Loucy (cell line): ENCODE measurements at regions not wholly inside any gene's neighbourhood (a gene's known extent, or its start where the extent isn't known, plus 50 kb on each side); places are given as distances from the start of the nearest gene placed in this dataset.

ENCODE experiments used
- H2AFZ ChIP-seq: fragments of 200-600 bp; sonication (generic); 2 replicates; pipeline ENCODE4 v1.6.0; 2016; ENCODE audit warnings: antibody characterized with exemption, mild to moderate bottlenecking, low read length, moderate library complexity
- H3F3A ChIP-seq: fragments of 200-600 bp; 2 replicates; pipeline ENCODE4 v1.6.0; 2016; ENCODE audit warnings: antibody characterized with exemption, low read depth, mild to moderate bottlenecking
- H3K27me3 ChIP-seq: fragments of 200-600 bp; sonication (generic); 2 replicates; pipeline ENCODE4 v1.6.1; 2014; ENCODE audit warnings: low read length, mild to moderate bottlenecking; ENCODE audit not compliant: insufficient read depth, poor library complexity, severe bottlenecking
- H3K36me3 ChIP-seq: fragments of 200-600 bp; sonication (generic); 2 replicates; pipeline ENCODE4 v1.6.1; 2016; ENCODE audit warnings: low read length; ENCODE audit not compliant: insufficient read depth
- H3K4me1 ChIP-seq: fragments of 200-600 bp; sonication (generic); 2 replicates; pipeline ENCODE4 v1.5.1; 2014; ENCODE audit warnings: low read length, mild to moderate bottlenecking; ENCODE audit not compliant: insufficient read depth, poor library complexity, severe bottlenecking
- H3K4me2 ChIP-seq: fragments of 200-600 bp; sonication (generic); 2 replicates; pipeline ENCODE4 v1.6.0; 2014; ENCODE audit warnings: antibody characterized with exemption, low read length, low read depth, mild to moderate bottlenecking; ENCODE audit not compliant: poor library complexity, severe bottlenecking
- H3K4me3 ChIP-seq: fragments of 200-600 bp; sonication (generic); 2 replicates; pipeline ENCODE4 v1.5.1; 2014; ENCODE audit warnings: low read length, mild to moderate bottlenecking, mixed read lengths; ENCODE audit not compliant: poor library complexity, severe bottlenecking
- H3K79me2 ChIP-seq: fragments of 200-600 bp; sonication (generic); 2 replicates; pipeline ENCODE4 v1.6.1; 2014; ENCODE audit warnings: low read length; ENCODE audit not compliant: insufficient read depth
- H3K9ac ChIP-seq: fragments of 200-600 bp; sonication (generic); 2 replicates; pipeline ENCODE4 v1.6.0; 2014; ENCODE audit warnings: mild to moderate bottlenecking, low read depth, low read length, moderate library complexity; ENCODE audit not compliant: poor library complexity, severe bottlenecking
- H3K9me2 ChIP-seq: fragments of 200-600 bp; sonication (generic); replicated peaks from 2 replicates; pipeline ENCODE4 v1.6.1; 2016; ENCODE audit warnings: low read depth, low read length, mixed read lengths
- H3K9me3 ChIP-seq: fragments of 200-600 bp; sonication (generic); 2 replicates; pipeline ENCODE4 v1.6.1; 2014; ENCODE audit warnings: mild to moderate bottlenecking, antibody characterized with exemption, low read length, low read depth; ENCODE audit not compliant: insufficient read depth
- H4K20me1 ChIP-seq: fragments of 200-600 bp; sonication (generic); 2 replicates; pipeline ENCODE4 v1.6.0; 2014; ENCODE audit warnings: antibody characterized with exemption, low read length, mild to moderate bottlenecking; ENCODE audit not compliant: insufficient read depth, poor library complexity, severe bottlenecking
- CTCF ChIP-seq: fragments of 200-600 bp; sonication (generic); conservative IDR thresholded peaks from 2 replicates; pipeline ENCODE4 v1.5.1; 2014; ENCODE audit warnings: mild to moderate bottlenecking, antibody characterized with exemption, low read length
- EZH2phosphoT487 ChIP-seq: fragments of 200-600 bp; IDR thresholded peaks from 2 replicates; pipeline ENCODE4 v1.6.1; 2018; ENCODE audit warnings: antibody characterized with exemption, mild to moderate bottlenecking, moderate library complexity, borderline replicate concordance

GRCh38 chr2:236974752-236975151 lies 110.9 kb upstream of the COPS8 start:
- no peaks in the 10 kb centered on the region for H3K79me2 ChIP-seq
- H3F3A ChIP-seq, result 0 out of 2 replicates have a peak, but pooled peaks cover 3% of the 10 kb centered on the region
- no peaks in the 10 kb centered on the region for H4K20me1 ChIP-seq
- no peak overlapping the region for H2AFZ ChIP-seq
- no peak overlapping the region for H3K9ac ChIP-seq
- TF ChIP-seq CTCF, result no peak
- no peak for TF ChIP-seq EZH2phosphoT487
- H3K4me3 ChIP-seq, result no peak overlapping the region
- no peaks in the 10 kb centered on the region for H3K9me2 ChIP-seq
- H3K36me3 ChIP-seq, result no peaks in the 10 kb centered on the region
- no peaks in the 10 kb centered on the region for H3K27me3 ChIP-seq
- H3K4me1 ChIP-seq, result peaks cover 23% of the 10 kb centered on the region
- no peak overlapping the region for H3K4me2 ChIP-seq
- H3K9me3 ChIP-seq, result no peaks in the 10 kb centered on the region

GRCh38 chr2:236975766-236976165 lies 109.9 kb upstream of the COPS8 start:
- Histone ChIP-seq H3K9me2 (no peaks in the 10 kb centered on the region), H4K20me1 (no peaks in the 10 kb centered on the region), H2AFZ (no peak overlapping the region), H3K4me3 (no peak overlapping the region), H3K4me1 (peaks cover 13% of the 10 kb centered on the region), H3F3A (no peaks in the 10 kb centered on the region), H3K79me2 (no peaks in the 10 kb centered on the region), H3K9me3 (no peaks in the 10 kb centered on the region), H3K36me3 (no peaks in the 10 kb centered on the region), H3K9ac (no peak overlapping the region), H3K27me3 (no peaks in the 10 kb centered on the region), H3K4me2 (no peak overlapping the region)
- TF ChIP-seq CTCF (no peak), EZH2phosphoT487 (no peak)

- Histone ChIP-seq H4K20me1 (no peaks in the 10 kb centered on the region), H3K4me2 (no peak overlapping the region), H3K4me1 (peaks cover 6% of the 10 kb centered on the region), H3F3A (no peaks in the 10 kb centered on the region), H3K4me3 (no peak overlapping the region), H3K36me3 (no peaks in the 10 kb centered on the region), H3K79me2 (no peaks in the 10 kb centered on the region), H3K9me3 (no peaks in the 10 kb centered on the region), H3K27me3 (no peaks in the 10 kb centered on the region), H2AFZ (no peak overlapping the region), H3K9me2 (no peaks in the 10 kb centered on the region), H3K9ac (no peak overlapping the region)
- TF ChIP-seq CTCF (no peak), EZH2phosphoT487 (no peak)
These were observed 109.2 kb upstream of the COPS8 start for GRCh38 chr2:236976266-236977062.
